GM21619 (cell line): ENCODE measurements at regions not wholly inside any gene's neighbourhood (a gene's known extent, or its start where the extent isn't known, plus 50 kb on each side); places are given as distances from the start of the nearest gene placed in this dataset.

Experiments used
- ATAC-seq: cut with Tn5 transposase; IDR thresholded peaks from one replicate; pipeline ENCODE4 v1.9.1; 2021; ENCODE audit not compliant: unreplicated experiment

GRCh38 chr12:3931206-3931605, 58.0 kb upstream of the PARP11 start:
- no peak for ATAC-seq

GRCh38 chr12:3929875-3930615, 56.8 kb upstream of the PARP11 start:
- no peak for ATAC-seq

GRCh38 chr12:3928538-3929184, 55.5 kb upstream of the PARP11 start:
- no peak for ATAC-seq

GRCh38 chr12:3925621-3926020, 52.4 kb upstream of the PARP11 start:
- no peak for ATAC-seq

GRCh38 chr12:3924761-3925160, 51.6 kb upstream of the PARP11 start:
- no peak for ATAC-seq

- ATAC-seq, result no peak
Observed at GRCh38 chr12:3923021-3923420, 49.8 kb upstream of the PARP11 start.
